GM12878 (cell line): ENCODE measurements at regions not wholly inside any gene's neighbourhood (a gene's known extent, or its start where the extent isn't known, plus 50 kb on each side); places are given as distances from the start of the nearest gene placed in this dataset.

Source experiments
- ATAC-seq: fragments of 200-7000 bp; cut with Tn5 transposase; 3 replicates; pipeline ENCODE4 v1.9.1; 2020; ENCODE audit warnings: mild to moderate bottlenecking, moderate library complexity
- BruUV-seq: library from RNA; stranded (reverse); fragments of 400-500 nt; replicated peaks from 2 replicates; lab custom pipeline; 2021; lab: Mats Ljungman, UMichigan
- CTCF ChIA-PET: fragments of 300-600 bp; sonication (Branson Sonifier 250); formaldehyde crosslinking; extraction: SDS; loops from one replicate; lab custom pipeline; 2021; ENCODE audit warnings: inconsistent platforms; lab: Yijun Ruan, JAX
- POLR2A ChIA-PET: fragments of 350-600 bp; formaldehyde crosslinking; extraction: SDS; loops from one replicate; lab custom pipeline; 2021; ENCODE audit warnings: inconsistent platforms; lab: Charles Lee
- RAD21 ChIA-PET: fragments of 300-600 bp; sonication (Branson Sonifier 250); formaldehyde crosslinking; loops from one replicate; lab custom pipeline; 2023; ENCODE audit warnings: antibody characterized with exemption; ENCODE audit not compliant: unreplicated experiment; lab: Charles Lee
- SMC1A ChIA-PET: fragments of 300-600 bp; sonication (Branson Sonifier 250); formaldehyde crosslinking; loops from one replicate; lab custom pipeline; 2023; ENCODE audit not compliant: unreplicated experiment, uncharacterized antibody; lab: Charles Lee
- DNase-seq: peaks from one replicate; pipeline ENCODE4 v3.0.0-alpha.2; 2011; ENCODE audit warnings: low read depth, low spot score
- FAIRE-seq: peaks from 3 replicates; lab custom pipeline; 2011; peaks lifted over from hg19 to GRCh38; lab: Jason Lieb, UNC
- H2AFZ ChIP-seq: 2 replicates; pipeline ENCODE4 v1.6.0; 2011; ENCODE audit warnings: low read depth, low read length, control low read depth; ENCODE audit not compliant: control insufficient read depth
- H3K27ac ChIP-seq: 2 replicates; pipeline ENCODE4 v1.5.1; 2011; ENCODE audit warnings: control low read depth; ENCODE audit not compliant: control insufficient read depth, insufficient read depth
- H3K27me3 ChIP-seq, 2 experiments: replicated peaks in 1 of 2; 2 replicates each; pipeline versions ENCODE4 v1.6.0 to v1.6.1; 2011; ENCODE audit warnings: low read length in 1 of 2; ENCODE audit not compliant: control insufficient read depth in 2 of 2, insufficient read depth in 2 of 2
- H3K36me3 ChIP-seq, 2 experiments: 2 replicates each; pipeline ENCODE4 v1.5.1; 2011; ENCODE audit warnings: low read length in 1 of 2; ENCODE audit not compliant: control insufficient read depth in 2 of 2, insufficient read depth in 2 of 2
- H3K4me1 ChIP-seq: 2 replicates; pipeline ENCODE4 v1.6.1; 2011; ENCODE audit warnings: mild to moderate bottlenecking, low read length, moderate library complexity, mixed read lengths; ENCODE audit not compliant: control insufficient read depth, insufficient read depth
- H3K4me2 ChIP-seq: 2 replicates; pipeline ENCODE4 v1.6.0; 2011; ENCODE audit warnings: control low read depth; ENCODE audit not compliant: control insufficient read depth, insufficient read depth
- H3K4me3 ChIP-seq: fragments of 200-600 bp; sonication (generic); 2 replicates; pipeline ENCODE4 v1.5.1; 2016
- H3K79me2 ChIP-seq: 2 replicates; pipeline ENCODE4 v1.6.0; 2011; ENCODE audit warnings: low read length; ENCODE audit not compliant: control insufficient read depth, insufficient read depth
- H3K9ac ChIP-seq: 2 replicates; pipeline ENCODE4 v1.8.0; 2011; ENCODE audit warnings: low read length, control low read depth, mixed read lengths; ENCODE audit not compliant: control insufficient read depth, insufficient read depth
- H3K9me3 ChIP-seq: replicated peaks from 3 replicates; pipeline ENCODE4 v1.5.1; 2011; ENCODE audit warnings: mild to moderate bottlenecking, low read length; ENCODE audit not compliant: control insufficient read depth, insufficient read depth
- H4K20me1 ChIP-seq: 2 replicates; pipeline ENCODE4 v1.6.0; 2011; ENCODE audit not compliant: control insufficient read depth, insufficient read depth
- BRCA1 ChIP-seq: IDR thresholded peaks from 2 replicates; pipeline ENCODE4 v1.6.1; 2011; ENCODE audit warnings: low read depth, low read length, improper control_type of control experiment
- CREM ChIP-seq: IDR thresholded peaks from 2 replicates; pipeline ENCODE4 v1.6.1; 2014; ENCODE audit warnings: antibody characterized with exemption, low read depth
- IRF4 ChIP-seq: IDR thresholded peaks from 2 replicates; pipeline ENCODE4 v1.6.1; 2011; ENCODE audit warnings: low read depth, low read length
- KDM1A ChIP-seq: fragments of 200-600 bp; sonication (generic); IDR thresholded peaks from 2 replicates; pipeline ENCODE4 v1.6.1; 2016; ENCODE audit warnings: borderline replicate concordance
- MEF2B ChIP-seq: fragments of 450-650 bp; IDR thresholded peaks from 2 replicates; pipeline ENCODE4 v1.6.1; 2018; ENCODE audit warnings: mild to moderate bottlenecking, moderate library complexity; ENCODE audit not compliant: partially characterized antibody, poor library complexity, severe bottlenecking
- MTA3 ChIP-seq: IDR thresholded peaks from 2 replicates; pipeline ENCODE4 v1.6.1; 2012; ENCODE audit warnings: low read length, inconsistent platforms, borderline replicate concordance
- MXI1 ChIP-seq: fragments of 150-350 bp; IDR thresholded peaks from 2 replicates; pipeline ENCODE4 v1.6.1; 2011; ENCODE audit warnings: low read depth, mild to moderate bottlenecking, inconsistent platforms, low read length, improper control_type of control experiment
- SPI1 ChIP-seq: IDR thresholded peaks from 2 replicates; pipeline ENCODE4 v1.6.1; 2011; ENCODE audit warnings: low read depth, mild to moderate bottlenecking, low read length, moderate library complexity, borderline replicate concordance; ENCODE audit not compliant: insufficient read depth
- TAF1 ChIP-seq: IDR thresholded peaks from 2 replicates; pipeline ENCODE4 v1.6.1; 2011; ENCODE audit warnings: mild to moderate bottlenecking, low read depth, low read length, borderline replicate concordance
- TARDBP ChIP-seq: IDR thresholded peaks from 2 replicates; pipeline ENCODE4 v1.6.1; 2016; ENCODE audit warnings: borderline replicate concordance
- TCF12 ChIP-seq: IDR thresholded peaks from 2 replicates; pipeline ENCODE4 v1.6.1; 2011; ENCODE audit warnings: low read depth, mild to moderate bottlenecking, low read length
- TCF7 ChIP-seq: IDR thresholded peaks from 2 replicates; pipeline ENCODE4 v1.6.1; 2014; ENCODE audit warnings: antibody characterized with exemption, borderline replicate concordance
- WGBS: methylation state at CpG from one replicate; pipeline ENCODE4 v1.1.6; 2016; ENCODE audit warnings: low lambda C conversion rate; ENCODE audit not compliant: insufficient replicate concordance, insufficient coverage; ENCODE audit errors: missing lambda C conversion rate; 5-methylcytosine and 5-hydroxymethylcytosine counted together
- in situ Hi-C: fragments of 300-500 bp; cut with MboI; formaldehyde crosslinking; loops from 9 replicates; pipeline ENCODE4 v1.14.3; 2018; ENCODE audit warnings: mixed read lengths
- intact Hi-C: fragments of 100-400 bp; cut with micrococcal nuclease; formaldehyde crosslinking; loops from one replicate; pipeline ENCODE4 v1.14.2; 2022; ENCODE audit not compliant: unreplicated experiment
- TF ChIP-seq, protein P1 (sequence below): IDR thresholded peaks from 2 replicates; pipeline ENCODE4 v1.6.1; 2011; ENCODE audit warnings: borderline replicate concordance, low read depth, mild to moderate bottlenecking, moderate library complexity, mixed read lengths, low read length; ENCODE audit not compliant: insufficient read depth; ENCODE audit errors: extremely low read length
- TF ChIP-seq, protein P2 (sequence below): fragments of 450-650 bp; IDR thresholded peaks from 2 replicates; pipeline ENCODE4 v1.6.1; 2018; ENCODE audit warnings: borderline replicate concordance, mild to moderate bottlenecking; ENCODE audit not compliant: partially characterized antibody
- TF ChIP-seq, protein P3 (sequence below): IDR thresholded peaks from 2 replicates; pipeline ENCODE4 v1.6.1; 2012; ENCODE audit warnings: low read depth, low read length, improper control_type of control experiment
- TF ChIP-seq, protein P4 (sequence below): fragments of 150-350 bp; IDR thresholded peaks from 2 replicates; pipeline ENCODE4 v1.6.1; 2014; ENCODE audit warnings: mild to moderate bottlenecking, low read depth, low read length

DNA sequence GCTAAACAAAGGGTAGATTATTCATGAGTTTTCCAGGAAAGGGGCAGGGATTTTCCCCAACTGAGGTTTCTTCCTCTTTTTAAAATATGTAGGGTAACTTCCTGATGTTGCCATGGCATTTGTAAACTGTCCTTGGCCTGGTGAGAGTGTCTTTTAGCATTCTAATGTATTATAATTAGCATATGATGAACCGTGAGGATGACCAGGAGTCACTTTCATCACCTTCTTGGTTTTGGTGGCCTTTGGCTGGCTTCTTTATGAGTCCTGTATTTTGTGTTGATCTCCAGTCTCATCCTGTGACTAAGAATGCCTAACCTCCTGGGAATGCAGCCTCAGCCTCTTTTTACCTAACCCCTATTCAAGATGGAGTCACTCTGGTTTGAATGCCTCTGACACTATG is 391.0 kb upstream of the LINC00305 start:
- Histone ChIP-seq H3K4me1 (no peaks in the 10 kb centered on the region), H2AFZ (no peak overlapping the region), H3K4me3 (no peak overlapping the region), H3K27ac (no peak overlapping the region), H3K4me2 (no peak overlapping the region), H3K9ac (no peak overlapping the region), H3K27me3 (no peaks in the 10 kb centered on the region), H3K79me2 (no peaks in the 10 kb centered on the region), H3K9me3 (no peaks in the 10 kb centered on the region), H4K20me1 (no peaks in the 10 kb centered on the region), H3K36me3 (no peaks in the 10 kb centered on the region)
- DNase-seq = no peak
- SMC1A ChIA-PET = no interaction called here
- CTCF ChIA-PET = no interaction called here
- no peak for ATAC-seq
- POLR2A ChIA-PET = no interaction called here
- in situ Hi-C loops = no loop called here
- WGBS = 0% methylated on average over 1 of the region's 1 CpG
- no peak for FAIRE-seq
- BruUV-seq = no TSS peak
- RAD21 ChIA-PET = no interaction called here
- intact Hi-C loops = no loop called here
- TF ChIP-seq SPI1 (no peak), IRF4 (no peak), TAF1 (no peak), MTA3 (no peak), CREM (no peak), TCF12 (no peak), KDM1A (no peak), MXI1 (no peak), TCF7 (no peak), TARDBP (no peak), BRCA1 (no peak), MEF2B (no peak)
- TF ChIP-seq, protein P1, sequence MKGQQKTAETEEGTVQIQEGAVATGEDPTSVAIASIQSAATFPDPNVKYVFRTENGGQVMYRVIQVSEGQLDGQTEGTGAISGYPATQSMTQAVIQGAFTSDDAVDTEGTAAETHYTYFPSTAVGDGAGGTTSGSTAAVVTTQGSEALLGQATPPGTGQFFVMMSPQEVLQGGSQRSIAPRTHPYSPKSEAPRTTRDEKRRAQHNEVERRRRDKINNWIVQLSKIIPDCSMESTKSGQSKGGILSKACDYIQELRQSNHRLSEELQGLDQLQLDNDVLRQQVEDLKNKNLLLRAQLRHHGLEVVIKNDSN = no peak
- TF ChIP-seq, protein P2, sequence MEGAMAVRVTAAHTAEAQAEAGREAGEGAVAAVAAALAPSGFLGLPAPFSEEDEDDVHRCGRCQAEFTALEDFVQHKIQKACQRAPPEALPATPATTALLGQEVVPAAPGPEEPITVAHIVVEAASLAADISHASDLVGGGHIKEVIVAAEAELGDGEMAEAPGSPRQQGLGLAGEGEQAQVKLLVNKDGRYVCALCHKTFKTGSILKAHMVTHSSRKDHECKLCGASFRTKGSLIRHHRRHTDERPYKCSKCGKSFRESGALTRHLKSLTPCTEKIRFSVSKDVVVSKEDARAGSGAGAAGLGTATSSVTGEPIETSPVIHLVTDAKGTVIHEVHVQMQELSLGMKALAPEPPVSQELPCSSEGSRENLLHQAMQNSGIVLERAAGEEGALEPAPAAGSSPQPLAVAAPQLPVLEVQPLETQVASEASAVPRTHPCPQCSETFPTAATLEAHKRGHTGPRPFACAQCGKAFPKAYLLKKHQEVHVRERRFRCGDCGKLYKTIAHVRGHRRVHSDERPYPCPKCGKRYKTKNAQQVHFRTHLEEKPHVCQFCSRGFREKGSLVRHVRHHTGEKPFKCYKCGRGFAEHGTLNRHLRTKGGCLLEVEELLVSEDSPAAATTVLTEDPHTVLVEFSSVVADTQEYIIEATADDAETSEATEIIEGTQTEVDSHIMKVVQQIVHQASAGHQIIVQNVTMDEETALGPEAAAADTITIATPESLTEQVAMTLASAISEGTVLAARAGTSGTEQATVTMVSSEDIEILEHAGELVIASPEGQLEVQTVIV = no peak
- TF ChIP-seq, protein P3, sequence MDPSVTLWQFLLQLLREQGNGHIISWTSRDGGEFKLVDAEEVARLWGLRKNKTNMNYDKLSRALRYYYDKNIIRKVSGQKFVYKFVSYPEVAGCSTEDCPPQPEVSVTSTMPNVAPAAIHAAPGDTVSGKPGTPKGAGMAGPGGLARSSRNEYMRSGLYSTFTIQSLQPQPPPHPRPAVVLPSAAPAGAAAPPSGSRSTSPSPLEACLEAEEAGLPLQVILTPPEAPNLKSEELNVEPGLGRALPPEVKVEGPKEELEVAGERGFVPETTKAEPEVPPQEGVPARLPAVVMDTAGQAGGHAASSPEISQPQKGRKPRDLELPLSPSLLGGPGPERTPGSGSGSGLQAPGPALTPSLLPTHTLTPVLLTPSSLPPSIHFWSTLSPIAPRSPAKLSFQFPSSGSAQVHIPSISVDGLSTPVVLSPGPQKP = no peak
- TF ChIP-seq, protein P4, sequence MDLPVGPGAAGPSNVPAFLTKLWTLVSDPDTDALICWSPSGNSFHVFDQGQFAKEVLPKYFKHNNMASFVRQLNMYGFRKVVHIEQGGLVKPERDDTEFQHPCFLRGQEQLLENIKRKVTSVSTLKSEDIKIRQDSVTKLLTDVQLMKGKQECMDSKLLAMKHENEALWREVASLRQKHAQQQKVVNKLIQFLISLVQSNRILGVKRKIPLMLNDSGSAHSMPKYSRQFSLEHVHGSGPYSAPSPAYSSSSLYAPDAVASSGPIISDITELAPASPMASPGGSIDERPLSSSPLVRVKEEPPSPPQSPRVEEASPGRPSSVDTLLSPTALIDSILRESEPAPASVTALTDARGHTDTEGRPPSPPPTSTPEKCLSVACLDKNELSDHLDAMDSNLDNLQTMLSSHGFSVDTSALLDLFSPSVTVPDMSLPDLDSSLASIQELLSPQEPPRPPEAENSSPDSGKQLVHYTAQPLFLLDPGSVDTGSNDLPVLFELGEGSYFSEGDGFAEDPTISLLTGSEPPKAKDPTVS = no peak
